ENCODE measurements at regions not wholly inside any gene's neighbourhood (a gene's known extent, or its start where the extent isn't known, plus 50 kb on each side); places are given as distances from the start of the nearest gene placed in this dataset.

DNA sequence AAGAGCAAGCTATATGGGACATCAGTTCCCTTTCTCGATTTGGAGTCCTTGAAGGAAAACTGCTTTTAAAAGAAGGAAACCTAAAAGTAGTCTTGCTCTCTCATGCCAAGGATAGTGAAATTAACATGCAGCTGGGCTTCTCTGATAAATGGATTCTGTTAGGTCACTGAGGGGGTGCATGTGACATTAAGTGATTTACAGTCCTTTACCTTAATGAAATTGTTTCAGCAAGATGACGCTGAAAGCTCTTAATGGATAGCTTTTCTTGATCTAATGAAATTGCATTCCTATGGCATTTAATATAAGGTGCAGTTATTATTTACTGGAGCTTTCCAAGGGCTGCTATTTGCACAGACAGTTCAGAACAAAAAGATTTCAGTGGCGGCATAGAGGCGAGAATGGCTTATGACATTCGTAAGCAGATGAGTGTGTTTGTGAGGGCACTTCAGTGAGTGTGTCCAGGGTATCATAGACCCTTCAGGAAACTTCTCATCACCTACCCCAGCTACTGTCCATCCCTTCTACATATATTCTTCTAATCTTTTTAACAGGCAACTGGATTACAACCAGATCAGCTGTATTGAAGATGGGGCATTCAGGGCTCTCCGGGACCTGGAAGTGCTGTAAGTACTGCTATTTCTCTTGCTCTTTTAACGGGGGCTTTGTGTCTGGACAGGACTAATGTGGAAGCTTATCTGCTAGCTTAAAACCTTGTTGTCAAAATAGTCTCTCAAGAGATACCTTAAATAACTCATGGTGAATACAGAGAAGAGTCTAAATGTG lies 219.9 kb upstream of the PACRGL start:
- TF ChIP-seq, protein P1, sequence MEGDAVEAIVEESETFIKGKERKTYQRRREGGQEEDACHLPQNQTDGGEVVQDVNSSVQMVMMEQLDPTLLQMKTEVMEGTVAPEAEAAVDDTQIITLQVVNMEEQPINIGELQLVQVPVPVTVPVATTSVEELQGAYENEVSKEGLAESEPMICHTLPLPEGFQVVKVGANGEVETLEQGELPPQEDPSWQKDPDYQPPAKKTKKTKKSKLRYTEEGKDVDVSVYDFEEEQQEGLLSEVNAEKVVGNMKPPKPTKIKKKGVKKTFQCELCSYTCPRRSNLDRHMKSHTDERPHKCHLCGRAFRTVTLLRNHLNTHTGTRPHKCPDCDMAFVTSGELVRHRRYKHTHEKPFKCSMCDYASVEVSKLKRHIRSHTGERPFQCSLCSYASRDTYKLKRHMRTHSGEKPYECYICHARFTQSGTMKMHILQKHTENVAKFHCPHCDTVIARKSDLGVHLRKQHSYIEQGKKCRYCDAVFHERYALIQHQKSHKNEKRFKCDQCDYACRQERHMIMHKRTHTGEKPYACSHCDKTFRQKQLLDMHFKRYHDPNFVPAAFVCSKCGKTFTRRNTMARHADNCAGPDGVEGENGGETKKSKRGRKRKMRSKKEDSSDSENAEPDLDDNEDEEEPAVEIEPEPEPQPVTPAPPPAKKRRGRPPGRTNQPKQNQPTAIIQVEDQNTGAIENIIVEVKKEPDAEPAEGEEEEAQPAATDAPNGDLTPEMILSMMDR (IDR thresholded peaks at IDR 0.05; ENCODE audit: extremely low read depth, insufficient read depth, missing control alignments), result no peak
- in situ Hi-C loops (cut with MboI; ENCODE audit: low pct_unique_long_range_greater_than_20kb, low sequenced_read_pairs, unreplicated experiment), result no loop called here
- DNase-seq (ENCODE audit: low spot score), result no peak

DNA sequence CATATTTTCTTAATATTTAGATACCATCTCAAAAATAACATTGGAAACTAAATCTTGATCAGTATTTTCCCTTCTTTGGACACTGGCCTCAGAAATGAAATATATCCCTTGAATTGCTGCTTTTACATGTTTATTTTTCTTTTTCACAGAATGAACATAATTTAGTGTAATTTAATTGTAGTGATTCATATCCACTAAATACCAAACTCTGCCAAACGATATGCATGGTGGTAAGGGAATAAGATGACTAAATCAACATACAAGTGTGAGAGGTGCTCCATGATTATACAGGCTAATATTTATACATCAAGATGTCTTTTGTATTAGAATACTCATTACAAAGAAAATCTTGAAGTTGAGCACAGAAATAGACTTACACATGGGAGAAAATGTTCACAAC lies 216.8 kb upstream of the PACRGL start:
- no peak for DNase-seq (ENCODE audit: low spot score)
- in situ Hi-C loops (cut with MboI; ENCODE audit: low pct_unique_long_range_greater_than_20kb, low sequenced_read_pairs, unreplicated experiment), result no loop called here
- TF ChIP-seq, protein P1 (IDR thresholded peaks at IDR 0.05; ENCODE audit: extremely low read depth, insufficient read depth, missing control alignments), result no peak

DNA sequence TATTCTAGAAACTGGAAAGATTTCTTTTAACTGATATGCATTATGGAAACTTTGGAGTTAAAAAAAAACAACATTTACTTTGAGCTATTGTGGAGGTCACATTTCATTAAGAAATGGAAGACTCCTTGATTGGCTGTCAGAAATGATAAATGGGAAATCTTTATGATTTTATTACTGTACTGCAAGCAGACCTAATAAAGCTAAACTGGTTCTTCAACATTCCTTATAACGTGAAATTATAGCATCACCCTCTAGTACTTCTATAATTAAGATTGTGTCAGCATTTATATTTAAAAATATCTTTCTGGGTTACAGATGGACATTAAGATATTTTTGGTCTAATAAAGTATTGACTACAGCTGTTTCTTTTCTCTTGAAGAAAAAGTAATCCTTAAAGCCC lies 213.8 kb upstream of the PACRGL start:
- no peak for DNase-seq (ENCODE audit: low spot score)
- TF ChIP-seq, protein P1 (IDR thresholded peaks at IDR 0.05; ENCODE audit: extremely low read depth, insufficient read depth, missing control alignments), result no peak
- in situ Hi-C loops (cut with MboI; ENCODE audit: low pct_unique_long_range_greater_than_20kb, low sequenced_read_pairs, unreplicated experiment), result no loop called here

DNA sequence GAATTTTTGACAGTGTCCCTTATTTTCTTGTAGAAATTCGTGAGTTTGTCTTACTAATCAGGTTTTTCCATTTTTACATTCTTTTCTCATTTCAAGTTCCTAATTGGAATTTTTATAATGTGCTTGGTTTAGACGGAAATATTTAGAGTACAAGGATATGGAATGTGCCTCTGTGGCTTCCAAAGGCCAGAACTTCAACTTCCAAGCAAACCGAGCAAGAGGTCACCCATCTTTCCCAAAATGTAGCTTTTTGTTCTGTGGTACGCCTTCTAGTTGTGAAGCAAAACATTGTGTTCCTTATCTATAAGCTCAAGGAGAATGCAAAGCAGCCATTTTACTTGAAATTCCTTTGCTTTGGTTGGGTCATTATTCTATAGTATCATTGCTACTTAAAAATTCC lies 212.8 kb upstream of the PACRGL start:
- no peak for DNase-seq (ENCODE audit: low spot score)
- TF ChIP-seq, protein P1 (IDR thresholded peaks at IDR 0.05; ENCODE audit: extremely low read depth, insufficient read depth, missing control alignments), result no peak
- in situ Hi-C loops (cut with MboI; ENCODE audit: low pct_unique_long_range_greater_than_20kb, low sequenced_read_pairs, unreplicated experiment), result no loop called here

DNA sequence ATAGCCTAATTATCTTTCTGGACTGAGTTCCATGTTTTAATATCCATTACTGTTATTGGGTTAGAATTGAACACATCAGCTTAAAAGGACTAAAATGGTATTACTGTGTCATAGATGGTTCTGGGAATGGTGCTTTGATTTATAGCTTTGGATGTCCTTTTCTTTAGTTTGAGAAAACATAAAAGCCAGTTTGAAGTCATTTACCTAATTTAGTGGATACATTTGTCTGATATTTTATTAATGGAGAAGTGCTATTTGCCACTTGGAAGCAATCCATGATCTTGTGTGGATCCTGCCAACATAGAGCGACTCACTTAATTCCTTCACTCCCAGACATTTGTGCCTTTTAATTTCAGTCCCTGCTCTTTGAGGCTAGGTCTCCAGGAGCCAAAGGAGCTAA lies 212.4 kb upstream of the PACRGL start:
- in situ Hi-C loops (cut with MboI; ENCODE audit: low pct_unique_long_range_greater_than_20kb, low sequenced_read_pairs, unreplicated experiment), result no loop called here
- DNase-seq (ENCODE audit: low spot score), result no peak
- TF ChIP-seq, protein P1 (IDR thresholded peaks at IDR 0.05; ENCODE audit: extremely low read depth, insufficient read depth, missing control alignments), result no peak

DNA sequence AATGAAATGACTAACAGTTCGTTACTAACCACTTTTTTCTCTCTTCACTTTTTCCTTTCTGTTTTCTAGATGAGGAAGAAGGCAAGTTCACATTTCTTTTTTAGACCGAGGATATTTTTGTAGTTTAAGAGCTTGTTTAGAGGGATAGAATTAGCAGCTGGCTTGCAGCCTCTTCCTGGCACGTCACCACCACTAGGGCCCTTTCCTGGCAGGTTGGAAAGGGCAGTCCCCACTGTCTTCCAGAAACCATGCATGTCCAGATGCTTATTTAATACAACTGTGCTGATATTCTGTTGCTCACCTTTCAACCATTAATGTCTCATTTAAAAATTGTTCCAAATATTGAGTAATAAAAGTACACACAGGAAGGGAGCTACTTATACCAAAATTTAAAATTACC lies 209.5 kb upstream of the PACRGL start:
- in situ Hi-C loops (cut with MboI; ENCODE audit: low pct_unique_long_range_greater_than_20kb, low sequenced_read_pairs, unreplicated experiment), result no loop called here

More for the DNA sequence above, 209.5 kb upstream of the PACRGL start:
- no peak for DNase-seq (ENCODE audit: low spot score)
- TF ChIP-seq, protein P1 (IDR thresholded peaks at IDR 0.05; ENCODE audit: extremely low read depth, insufficient read depth, missing control alignments), result no peak

Measured in GM13977 (cell line).